Lower lobe of right lung (tissue), 2 donors: ENCODE measurements at regions not wholly inside any gene's neighbourhood (a gene's known extent, or its start where the extent isn't known, plus 50 kb on each side); places are given as distances from the start of the nearest gene placed in this dataset.

Experiments used
- ATAC-seq, 2 donors: fragments of 200-7000 bp; cut with Tn5 transposase; one replicate each; pipeline ENCODE4 v1.9.1; 2020 to 2022; ENCODE audit warnings: mild to moderate bottlenecking in 2 of 2, moderate library complexity in 2 of 2
- DNase-seq: peaks from one replicate; pipeline ENCODE4 v3.0.0-alpha.2; 2020
- H3K27ac ChIP-seq: fragments of 200-600 bp; one replicate; pipeline ENCODE4 v1.8.0; 2022
- H3K27me3 ChIP-seq: fragments of 200-600 bp; one replicate; pipeline ENCODE4 v1.8.0; 2022; ENCODE audit warnings: low read depth
- H3K36me3 ChIP-seq: fragments of 200-600 bp; one replicate; pipeline ENCODE4 v1.8.0; 2022; ENCODE audit warnings: mild to moderate bottlenecking
- H3K4me1 ChIP-seq: fragments of 200-600 bp; one replicate; pipeline ENCODE4 v1.8.0; 2022
- H3K4me3 ChIP-seq: fragments of 200-600 bp; one replicate; pipeline ENCODE4 v1.8.0; 2022; ENCODE audit warnings: mild to moderate bottlenecking
- H3K9me3 ChIP-seq: fragments of 200-600 bp; one replicate; pipeline ENCODE4 v1.8.0; 2022
- CTCF ChIP-seq: fragments of 200-600 bp; IDR thresholded peaks from one replicate; pipeline ENCODE4 v1.8.0; 2022; ENCODE audit warnings: antibody characterized with exemption, mild to moderate bottlenecking
- intact Hi-C: fragments of 100-400 bp; cut with DNase I; formaldehyde crosslinking; loops from one replicate; pipeline ENCODE4 v1.11.0; 2022
- donor health status: DM: no; HTN: yes; CAD: no; lungs with severe emphysema.

- TF ChIP-seq CTCF: no peak
- no peak overlapping the region for H3K4me3 ChIP-seq
- H3K4me1 ChIP-seq: no peaks in the 10 kb centered on the region
- H3K36me3 ChIP-seq: no peaks in the 10 kb centered on the region
- ATAC-seq (no peak), DNase-seq (no peak)
- H3K27ac ChIP-seq: no peak overlapping the region
- H3K9me3 ChIP-seq: no peaks in the 10 kb centered on the region
- H3K27me3 ChIP-seq: peaks cover 13% of the 10 kb centered on the region
- intact Hi-C loops: no loop called here
These were observed 82.8 kb upstream of the HMGXB4 start for GRCh38 chr22:35174401-35175038.

- Histone ChIP-seq H3K36me3 (no peaks in the 10 kb centered on the region), H3K27ac (no peak overlapping the region), H3K4me3 (no peak overlapping the region), H3K9me3 (no peaks in the 10 kb centered on the region), H3K27me3 (peaks cover 13% of the 10 kb centered on the region), H3K4me1 (no peaks in the 10 kb centered on the region)
- no peak for DNase-seq
- no peak for ATAC-seq
- intact Hi-C loops: no loop called here
- no peak for TF ChIP-seq CTCF
These were observed 81.9 kb upstream of the HMGXB4 start for GRCh38 chr22:35175392-35175791.

GRCh38 chr22:35177811-35178210 lies 79.5 kb upstream of the HMGXB4 start:
- no peak for DNase-seq
- ATAC-seq: no peak
- Histone ChIP-seq H3K27ac (no peak overlapping the region), H3K4me1 (no peaks in the 10 kb centered on the region), H3K36me3 (no peaks in the 10 kb centered on the region), H3K4me3 (no peak overlapping the region), H3K9me3 (no peaks in the 10 kb centered on the region), H3K27me3 (no peaks in the 10 kb centered on the region)
- intact Hi-C loops: no loop called here
- no peak for TF ChIP-seq CTCF

GRCh38 chr22:35178446-35178845 lies 78.8 kb upstream of the HMGXB4 start:
- no peak overlapping the region for H3K4me3 ChIP-seq
- H3K27ac ChIP-seq: no peak overlapping the region
- H3K4me1 ChIP-seq: no peaks in the 10 kb centered on the region
- H3K9me3 ChIP-seq: no peaks in the 10 kb centered on the region
- no peaks in the 10 kb centered on the region for H3K27me3 ChIP-seq
- DNase-seq: no peak
- no peaks in the 10 kb centered on the region for H3K36me3 ChIP-seq
- intact Hi-C loops: no loop called here
- ATAC-seq: no peak
- TF ChIP-seq CTCF: no peak

- Histone ChIP-seq H3K27me3 (no peaks in the 10 kb centered on the region), H3K36me3 (no peaks in the 10 kb centered on the region), H3K4me1 (no peaks in the 10 kb centered on the region), H3K9me3 (peaks cover 4% of the 10 kb centered on the region), H3K4me3 (no peak overlapping the region), H3K27ac (no peak overlapping the region)
- no peak for TF ChIP-seq CTCF
- DNase-seq: no peak
- no peak for ATAC-seq
- intact Hi-C loops: no loop called here
These were observed 73.4 kb upstream of the HMGXB4 start for GRCh38 chr22:35183917-35184316.
